ENCODE measurements at regions not wholly inside any gene's neighbourhood (a gene's known extent, or its start where the extent isn't known, plus 50 kb on each side); places are given as distances from the start of the nearest gene placed in this dataset.

GRCh38 chr11:115626414-115626813 is 122.2 kb upstream of the CADM1 start:
- no peak for DNase-seq (ENCODE audit: low read depth)
- in situ Hi-C loops (cut with HindIII; ENCODE audit: low sequenced_read_pairs): no loop called here
- H3K4me3 ChIP-seq (ENCODE audit: low read depth, low read length): no peak overlapping the region
- TF ChIP-seq, protein P1, sequence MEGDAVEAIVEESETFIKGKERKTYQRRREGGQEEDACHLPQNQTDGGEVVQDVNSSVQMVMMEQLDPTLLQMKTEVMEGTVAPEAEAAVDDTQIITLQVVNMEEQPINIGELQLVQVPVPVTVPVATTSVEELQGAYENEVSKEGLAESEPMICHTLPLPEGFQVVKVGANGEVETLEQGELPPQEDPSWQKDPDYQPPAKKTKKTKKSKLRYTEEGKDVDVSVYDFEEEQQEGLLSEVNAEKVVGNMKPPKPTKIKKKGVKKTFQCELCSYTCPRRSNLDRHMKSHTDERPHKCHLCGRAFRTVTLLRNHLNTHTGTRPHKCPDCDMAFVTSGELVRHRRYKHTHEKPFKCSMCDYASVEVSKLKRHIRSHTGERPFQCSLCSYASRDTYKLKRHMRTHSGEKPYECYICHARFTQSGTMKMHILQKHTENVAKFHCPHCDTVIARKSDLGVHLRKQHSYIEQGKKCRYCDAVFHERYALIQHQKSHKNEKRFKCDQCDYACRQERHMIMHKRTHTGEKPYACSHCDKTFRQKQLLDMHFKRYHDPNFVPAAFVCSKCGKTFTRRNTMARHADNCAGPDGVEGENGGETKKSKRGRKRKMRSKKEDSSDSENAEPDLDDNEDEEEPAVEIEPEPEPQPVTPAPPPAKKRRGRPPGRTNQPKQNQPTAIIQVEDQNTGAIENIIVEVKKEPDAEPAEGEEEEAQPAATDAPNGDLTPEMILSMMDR (IDR thresholded peaks at IDR 0.05; ENCODE audit: low read depth, low read length, missing control alignments): no peak

DNA sequence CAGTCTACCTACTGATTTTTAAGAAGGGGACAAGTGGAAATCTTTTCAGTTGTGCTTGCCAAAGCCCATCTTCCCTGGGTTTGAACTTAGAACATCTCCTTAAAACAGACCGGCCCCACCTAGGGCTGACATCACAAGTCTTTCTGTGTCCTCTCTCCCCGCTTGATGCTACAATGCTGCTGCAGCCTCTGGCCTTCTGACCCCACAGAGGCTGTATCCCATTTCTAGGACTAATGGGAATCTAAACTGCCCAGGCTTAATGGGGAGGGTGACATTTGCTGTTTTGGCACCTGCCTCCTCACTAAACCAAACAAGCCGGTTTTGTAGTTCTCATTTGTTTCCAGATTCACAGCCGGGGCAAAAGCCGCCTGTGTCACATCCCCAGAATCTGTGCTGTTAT is 121.3 kb upstream of the CADM1 start:
- TF ChIP-seq, protein P1 (IDR thresholded peaks at IDR 0.05; ENCODE audit: low read depth, low read length, missing control alignments): no peak
- in situ Hi-C loops (cut with HindIII; ENCODE audit: low sequenced_read_pairs): no loop called here
- no peak overlapping the region for H3K4me3 ChIP-seq (ENCODE audit: low read depth, low read length)
- no peak for DNase-seq (ENCODE audit: low read depth)

GRCh38 chr11:115624065-115624464 is 119.8 kb upstream of the CADM1 start:
- TF ChIP-seq, protein P1 (IDR thresholded peaks at IDR 0.05; ENCODE audit: low read depth, low read length, missing control alignments): peak; percentile 26
- no peak for DNase-seq (ENCODE audit: low read depth)
- H3K4me3 ChIP-seq (ENCODE audit: low read depth, low read length): no peak overlapping the region
- in situ Hi-C loops (cut with HindIII; ENCODE audit: low sequenced_read_pairs): no loop called here

- TF ChIP-seq, protein P1 (IDR thresholded peaks at IDR 0.05; ENCODE audit: low read depth, low read length, missing control alignments): no peak
- DNase-seq (ENCODE audit: low read depth): peak; percentile 96
- H3K4me3 ChIP-seq (ENCODE audit: low read depth, low read length): no peak overlapping the region
- in situ Hi-C loops (cut with HindIII; ENCODE audit: low sequenced_read_pairs): no loop called here
These were observed 118.8 kb upstream of the CADM1 start for GRCh38 chr11:115623021-115623451.

GRCh38 chr11:115618428-115618827 is 114.2 kb upstream of the CADM1 start:
- TF ChIP-seq, protein P1 (IDR thresholded peaks at IDR 0.05; ENCODE audit: low read depth, low read length, missing control alignments): no peak
- no peak for DNase-seq (ENCODE audit: low read depth)
- in situ Hi-C loops (cut with HindIII; ENCODE audit: low sequenced_read_pairs): loop anchor here (5.0 kb wide), 1 partner anchor 61 kb away; no protein-coding TSS in a partner anchor
- no peak overlapping the region for H3K4me3 ChIP-seq (ENCODE audit: low read depth, low read length)

GRCh38 chr11:115617767-115618166 is 113.6 kb upstream of the CADM1 start:
- DNase-seq (ENCODE audit: low read depth): no peak
- no peak overlapping the region for H3K4me3 ChIP-seq (ENCODE audit: low read depth, low read length)
- TF ChIP-seq, protein P1 (IDR thresholded peaks at IDR 0.05; ENCODE audit: low read depth, low read length, missing control alignments): no peak
- in situ Hi-C loops (cut with HindIII; ENCODE audit: low sequenced_read_pairs): loop anchor here (5.0 kb wide), 1 partner anchor 60 kb away; no protein-coding TSS in a partner anchor
